Suppressor macrophage (primary cell): ENCODE measurements at regions not wholly inside any gene's neighbourhood (a gene's known extent, or its start where the extent isn't known, plus 50 kb on each side); places are given as distances from the start of the nearest gene placed in this dataset.

Source experiments
- DNase-seq, 4 experiments: peaks; one replicate each; pipeline ENCODE4 v3.0.0-alpha.2; 2020 to 2022

GRCh38 chr18:60664736-60665135 is 292.2 kb upstream of the MC4R start:
- DNase-seq: no peak

GRCh38 chr18:60667016-60667415 is 294.4 kb upstream of the MC4R start:
- no peak for DNase-seq

GRCh38 chr18:60668583-60668982 is 296.0 kb upstream of the MC4R start:
- no peak for DNase-seq

- no peak for DNase-seq
These were observed 297.4 kb upstream of the MC4R start for GRCh38 chr18:60669938-60670337.

- DNase-seq: no peak
These were observed 298.4 kb upstream of the MC4R start for GRCh38 chr18:60671021-60671420.

GRCh38 chr18:60675126-60675525 is 302.6 kb upstream of the MC4R start:
- no peak for DNase-seq

- no peak for DNase-seq
These were observed 303.2 kb upstream of the MC4R start for GRCh38 chr18:60675801-60676200.

- DNase-seq: no peak
These were observed 304.2 kb upstream of the MC4R start for GRCh38 chr18:60676815-60677214.

GRCh38 chr18:60684843-60685513 is 312.4 kb upstream of the MC4R start:
- DNase-seq: peak in 2 of 4 experiments; percentile 7 to 30

GRCh38 chr18:60686142-60686541 is 313.6 kb upstream of the MC4R start:
- DNase-seq: no peak

GRCh38 chr18:60691061-60691460 is 318.5 kb upstream of the MC4R start:
- no peak for DNase-seq

- no peak for DNase-seq
These were observed 320.9 kb upstream of the MC4R start for GRCh38 chr18:60693426-60693825.

GRCh38 chr18:60698901-60699300 is 326.3 kb upstream of the MC4R start:
- DNase-seq: no peak

- DNase-seq: no peak
These were observed 350.2 kb upstream of the MC4R start for GRCh38 chr18:60722742-60723141.

- DNase-seq: no peak
These were observed 359.6 kb upstream of the MC4R start for GRCh38 chr18:60732143-60732542.

GRCh38 chr18:60739212-60739611 is 366.6 kb upstream of the MC4R start:
- DNase-seq: no peak

GRCh38 chr18:60740313-60740712 is 367.7 kb upstream of the MC4R start:
- DNase-seq: no peak

- no peak for DNase-seq
These were observed 373.9 kb upstream of the MC4R start for GRCh38 chr18:60746491-60746890.

GRCh38 chr18:60746919-60747318 is 374.3 kb upstream of the MC4R start:
- no peak for DNase-seq

- no peak for DNase-seq
These were observed 381.2 kb upstream of the MC4R start for GRCh38 chr18:60753753-60754152.

GRCh38 chr18:60754413-60755009 is 381.9 kb upstream of the MC4R start:
- no peak for DNase-seq

- no peak for DNase-seq
These were observed 382.6 kb upstream of the MC4R start for GRCh38 chr18:60755134-60755533.

- DNase-seq: no peak
These were observed 403.4 kb upstream of the MC4R start for GRCh38 chr18:60775978-60776377.

GRCh38 chr18:60784161-60784560 is 411.6 kb upstream of the MC4R start:
- DNase-seq: no peak

GRCh38 chr18:60794802-60795201 is 422.2 kb upstream of the MC4R start:
- DNase-seq: no peak
